Thyroid gland (tissue), 4 donors: ENCODE measurements at regions not wholly inside any gene's neighbourhood (a gene's known extent, or its start where the extent isn't known, plus 50 kb on each side); places are given as distances from the start of the nearest gene placed in this dataset.

Experiments used
- POLR2A ChIP-seq, 2 donors: fragments of 450-650 bp; IDR thresholded peaks; one replicate each; pipeline ENCODE4 v1.6.1; 2017; ENCODE audit warnings: antibody characterized with exemption in 2 of 2, mild to moderate bottlenecking in 2 of 2, moderate library complexity in 1 of 2
- TF ChIP-seq, protein P1 (sequence below), 6 experiments: fragments of 200-600 bp in 3 of 6; fragments of 450-650 bp in 3 of 6; sonication (generic) in 3 of 6; IDR thresholded peaks; one replicate each; pipeline ENCODE4 v1.5.1; 2016 to 2019; ENCODE audit warnings: antibody characterized with exemption in 6 of 6, mild to moderate bottlenecking in 2 of 6, inconsistent platforms in 1 of 6, moderate library complexity in 1 of 6

DNA sequence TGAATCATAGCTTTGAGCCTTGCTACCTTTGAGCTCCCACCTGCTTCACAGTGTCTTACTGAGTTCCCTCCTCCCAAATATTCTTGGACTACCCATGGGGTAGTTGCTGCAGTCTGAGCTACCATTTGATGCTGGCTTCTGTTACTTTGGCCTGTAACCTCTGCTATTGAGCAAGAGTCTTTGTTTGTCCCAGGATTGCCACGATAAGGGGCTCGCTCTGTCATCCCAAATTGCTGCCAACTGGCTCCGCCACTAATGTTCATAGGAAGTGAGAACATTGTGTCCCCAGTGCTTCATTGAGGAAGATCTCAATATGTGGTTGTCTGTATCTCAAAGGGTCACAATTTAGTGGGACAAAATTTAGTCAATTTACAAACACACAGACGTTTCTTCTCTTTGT lies 103.8 kb downstream of the TRIM43 start:
- TF ChIP-seq, protein P1, sequence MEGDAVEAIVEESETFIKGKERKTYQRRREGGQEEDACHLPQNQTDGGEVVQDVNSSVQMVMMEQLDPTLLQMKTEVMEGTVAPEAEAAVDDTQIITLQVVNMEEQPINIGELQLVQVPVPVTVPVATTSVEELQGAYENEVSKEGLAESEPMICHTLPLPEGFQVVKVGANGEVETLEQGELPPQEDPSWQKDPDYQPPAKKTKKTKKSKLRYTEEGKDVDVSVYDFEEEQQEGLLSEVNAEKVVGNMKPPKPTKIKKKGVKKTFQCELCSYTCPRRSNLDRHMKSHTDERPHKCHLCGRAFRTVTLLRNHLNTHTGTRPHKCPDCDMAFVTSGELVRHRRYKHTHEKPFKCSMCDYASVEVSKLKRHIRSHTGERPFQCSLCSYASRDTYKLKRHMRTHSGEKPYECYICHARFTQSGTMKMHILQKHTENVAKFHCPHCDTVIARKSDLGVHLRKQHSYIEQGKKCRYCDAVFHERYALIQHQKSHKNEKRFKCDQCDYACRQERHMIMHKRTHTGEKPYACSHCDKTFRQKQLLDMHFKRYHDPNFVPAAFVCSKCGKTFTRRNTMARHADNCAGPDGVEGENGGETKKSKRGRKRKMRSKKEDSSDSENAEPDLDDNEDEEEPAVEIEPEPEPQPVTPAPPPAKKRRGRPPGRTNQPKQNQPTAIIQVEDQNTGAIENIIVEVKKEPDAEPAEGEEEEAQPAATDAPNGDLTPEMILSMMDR (IDR thresholded peaks at IDR 0.05), result no peak
- no peak for TF ChIP-seq POLR2A (IDR thresholded peaks at IDR 0.05)
